Gastroesophageal sphincter (tissue), 3 donors: ENCODE measurements at regions not wholly inside any gene's neighbourhood (a gene's known extent, or its start where the extent isn't known, plus 50 kb on each side); places are given as distances from the start of the nearest gene placed in this dataset.

Experiments used
- POLR2A ChIP-seq, 2 donors: fragments of 450-650 bp; IDR thresholded peaks; one replicate each; pipeline ENCODE4 v1.6.1; 2017; ENCODE audit warnings: antibody characterized with exemption in 2 of 2, mild to moderate bottlenecking in 2 of 2, moderate library complexity in 1 of 2
- TF ChIP-seq, protein P1 (sequence below), 4 experiments: fragments of 200-600 bp in 2 of 4; fragments of 450-650 bp in 2 of 4; sonication (generic) in 1 of 4; IDR thresholded peaks; one replicate each; pipeline ENCODE4 v1.5.1; 2017 to 2019; ENCODE audit warnings: antibody characterized with exemption in 4 of 4, mild to moderate bottlenecking in 2 of 4, moderate library complexity in 2 of 4

DNA sequence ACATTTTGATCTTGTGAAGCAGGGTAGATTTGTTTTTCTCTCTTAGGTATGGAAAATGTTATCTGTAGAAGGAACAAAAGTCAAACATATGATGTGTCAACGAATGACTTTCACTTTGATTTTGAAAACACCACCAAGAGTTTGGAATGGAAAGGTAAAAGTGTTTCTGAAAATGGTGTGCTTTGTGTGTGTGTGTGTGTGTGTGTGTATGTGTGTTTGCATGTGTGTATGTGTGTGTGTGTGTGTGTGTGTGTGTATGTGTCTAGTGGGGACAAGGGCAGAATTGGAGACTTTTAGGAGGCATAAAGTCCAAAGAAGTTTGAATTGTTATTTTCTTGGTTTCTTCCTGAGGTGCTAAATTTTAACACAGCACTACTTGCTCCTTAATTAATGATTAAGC lies 115.4 kb upstream of the PRKCQ start:
- no peak for TF ChIP-seq POLR2A (IDR thresholded peaks at IDR 0.05)
- TF ChIP-seq, protein P1, sequence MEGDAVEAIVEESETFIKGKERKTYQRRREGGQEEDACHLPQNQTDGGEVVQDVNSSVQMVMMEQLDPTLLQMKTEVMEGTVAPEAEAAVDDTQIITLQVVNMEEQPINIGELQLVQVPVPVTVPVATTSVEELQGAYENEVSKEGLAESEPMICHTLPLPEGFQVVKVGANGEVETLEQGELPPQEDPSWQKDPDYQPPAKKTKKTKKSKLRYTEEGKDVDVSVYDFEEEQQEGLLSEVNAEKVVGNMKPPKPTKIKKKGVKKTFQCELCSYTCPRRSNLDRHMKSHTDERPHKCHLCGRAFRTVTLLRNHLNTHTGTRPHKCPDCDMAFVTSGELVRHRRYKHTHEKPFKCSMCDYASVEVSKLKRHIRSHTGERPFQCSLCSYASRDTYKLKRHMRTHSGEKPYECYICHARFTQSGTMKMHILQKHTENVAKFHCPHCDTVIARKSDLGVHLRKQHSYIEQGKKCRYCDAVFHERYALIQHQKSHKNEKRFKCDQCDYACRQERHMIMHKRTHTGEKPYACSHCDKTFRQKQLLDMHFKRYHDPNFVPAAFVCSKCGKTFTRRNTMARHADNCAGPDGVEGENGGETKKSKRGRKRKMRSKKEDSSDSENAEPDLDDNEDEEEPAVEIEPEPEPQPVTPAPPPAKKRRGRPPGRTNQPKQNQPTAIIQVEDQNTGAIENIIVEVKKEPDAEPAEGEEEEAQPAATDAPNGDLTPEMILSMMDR (IDR thresholded peaks at IDR 0.05): no peak
